HG03558 (cell line): ENCODE measurements at regions not wholly inside any gene's neighbourhood (a gene's known extent, or its start where the extent isn't known, plus 50 kb on each side); places are given as distances from the start of the nearest gene placed in this dataset.
"Not testable (repeated sequence)": the region's sequence is repeated elsewhere in the genome, so short reads cannot be mapped to it uniquely, and the experiment has no call there.

Experiments
- ATAC-seq: cut with Tn5 transposase; IDR thresholded peaks from one replicate; pipeline ENCODE4 v1.9.1; 2021; ENCODE audit warnings: moderate number of reproducible peaks; ENCODE audit not compliant: unreplicated experiment; ENCODE audit errors: extremely low read depth

DNA sequence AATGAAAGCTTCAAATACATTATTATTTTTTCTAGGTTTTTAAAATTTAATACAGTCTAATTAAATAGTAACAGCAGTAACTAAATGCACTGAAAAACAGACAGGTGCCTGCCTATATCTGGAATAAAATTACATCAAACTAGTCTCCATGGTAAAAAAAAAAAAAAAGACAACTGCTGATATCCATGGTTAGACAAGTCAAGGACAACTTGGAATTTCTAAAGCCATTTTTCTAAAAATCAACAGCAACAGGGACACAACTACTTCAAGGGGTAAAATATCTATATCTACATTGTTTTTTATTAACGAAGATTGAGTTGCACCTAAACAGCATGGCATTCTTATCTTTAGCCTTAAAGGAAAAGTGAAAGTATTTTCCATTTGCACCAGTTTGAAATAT is 74.7 kb upstream of the VPREB1 start:
- no peak for ATAC-seq

DNA sequence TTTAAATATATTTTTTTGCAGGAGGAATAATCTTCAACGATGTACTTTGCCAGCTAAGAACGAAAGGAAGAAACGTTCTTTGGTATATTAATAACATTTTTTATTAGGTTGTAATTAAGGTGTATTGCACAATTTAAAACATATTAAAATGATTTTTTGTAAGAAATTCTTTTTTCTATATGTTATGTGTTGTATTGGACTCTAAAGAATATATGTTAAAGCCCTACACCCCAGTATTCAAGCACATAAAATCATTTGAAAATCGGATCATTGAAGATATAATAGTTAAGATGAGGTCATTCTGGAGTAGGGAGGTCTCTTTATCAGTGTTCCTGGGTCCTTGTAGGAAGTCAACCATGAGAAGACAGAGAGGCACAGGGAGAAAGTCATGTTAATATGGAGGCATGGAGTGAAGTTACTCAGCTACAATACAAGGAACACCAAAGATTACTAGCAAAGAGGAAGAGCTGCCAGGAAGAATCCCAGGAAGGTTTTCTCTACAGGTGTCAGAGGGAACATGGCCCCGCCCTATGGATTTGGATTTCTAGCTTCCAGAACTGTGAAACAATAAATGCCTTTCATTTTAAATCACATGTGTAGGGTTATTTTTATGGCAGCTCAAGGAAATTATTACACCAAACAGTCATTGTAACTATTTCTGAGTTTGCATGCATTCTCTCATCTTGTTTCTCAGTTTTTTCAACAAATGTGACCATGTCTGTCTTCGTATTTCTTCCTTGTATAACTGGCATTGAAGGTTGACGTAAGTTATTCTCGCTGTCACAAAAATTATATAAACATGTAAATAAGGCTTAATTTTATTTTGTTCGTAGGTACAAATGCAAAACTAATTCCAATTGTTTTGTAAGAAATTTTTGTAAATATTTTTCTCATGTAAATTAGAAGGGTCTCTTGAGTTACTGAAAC is 75.4 kb upstream of the VPREB1 start:
- no peak for ATAC-seq

DNA sequence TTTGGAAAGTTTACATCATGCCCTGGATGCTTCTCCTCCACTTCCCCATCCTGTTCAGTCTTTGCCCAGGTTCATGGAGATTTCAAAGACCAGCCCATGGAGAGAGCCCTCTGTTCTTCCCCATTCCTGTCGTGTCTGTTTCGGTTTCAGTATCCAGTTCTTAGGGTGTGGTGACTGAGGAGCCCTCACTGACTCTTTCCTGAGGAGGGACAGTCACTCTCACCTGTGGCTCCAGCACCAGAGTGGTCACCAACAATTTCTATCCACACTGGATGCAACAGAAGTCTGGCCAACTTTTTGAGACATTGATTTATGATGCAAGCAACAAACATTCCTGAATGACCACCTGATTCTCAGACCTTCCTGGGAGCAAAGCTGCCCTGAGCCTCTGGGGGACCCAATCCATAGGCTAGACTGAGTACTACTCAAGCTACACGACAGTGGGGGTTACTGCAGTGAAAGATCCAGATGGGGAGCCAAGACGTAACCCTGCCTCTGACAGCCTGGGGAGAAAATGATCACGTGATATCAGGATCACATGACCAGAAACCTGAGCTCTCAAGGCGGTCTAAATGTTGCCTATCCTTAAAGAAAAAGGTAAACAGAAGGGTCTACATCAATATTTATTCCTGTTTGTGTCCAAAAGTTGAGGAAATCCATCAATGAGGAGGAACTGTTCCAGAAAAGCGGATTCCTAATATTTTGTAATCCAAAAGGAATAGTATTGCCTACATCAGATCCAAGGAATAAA is 76.2 kb upstream of the VPREB1 start:
- no peak for ATAC-seq

DNA sequence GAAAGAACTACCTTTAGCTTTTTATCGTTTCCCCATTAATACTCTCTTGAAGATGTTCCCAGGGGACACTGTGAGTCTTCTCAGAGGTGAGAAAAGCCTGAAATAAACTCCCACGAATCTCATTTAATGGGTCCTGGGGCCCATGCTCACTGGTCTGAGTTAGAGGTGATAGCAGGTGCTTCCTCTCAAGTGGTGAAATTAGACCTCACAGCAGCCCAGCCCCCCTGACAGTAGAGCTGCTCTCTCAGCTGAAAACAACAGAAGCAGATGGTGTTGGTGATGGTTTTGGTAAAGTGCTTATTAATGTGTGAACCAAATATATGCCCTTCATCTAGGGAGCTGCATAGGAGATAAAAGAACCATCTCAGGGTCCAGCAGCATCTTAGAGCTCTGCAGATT is 76.8 kb upstream of the VPREB1 start:
- no peak for ATAC-seq

DNA sequence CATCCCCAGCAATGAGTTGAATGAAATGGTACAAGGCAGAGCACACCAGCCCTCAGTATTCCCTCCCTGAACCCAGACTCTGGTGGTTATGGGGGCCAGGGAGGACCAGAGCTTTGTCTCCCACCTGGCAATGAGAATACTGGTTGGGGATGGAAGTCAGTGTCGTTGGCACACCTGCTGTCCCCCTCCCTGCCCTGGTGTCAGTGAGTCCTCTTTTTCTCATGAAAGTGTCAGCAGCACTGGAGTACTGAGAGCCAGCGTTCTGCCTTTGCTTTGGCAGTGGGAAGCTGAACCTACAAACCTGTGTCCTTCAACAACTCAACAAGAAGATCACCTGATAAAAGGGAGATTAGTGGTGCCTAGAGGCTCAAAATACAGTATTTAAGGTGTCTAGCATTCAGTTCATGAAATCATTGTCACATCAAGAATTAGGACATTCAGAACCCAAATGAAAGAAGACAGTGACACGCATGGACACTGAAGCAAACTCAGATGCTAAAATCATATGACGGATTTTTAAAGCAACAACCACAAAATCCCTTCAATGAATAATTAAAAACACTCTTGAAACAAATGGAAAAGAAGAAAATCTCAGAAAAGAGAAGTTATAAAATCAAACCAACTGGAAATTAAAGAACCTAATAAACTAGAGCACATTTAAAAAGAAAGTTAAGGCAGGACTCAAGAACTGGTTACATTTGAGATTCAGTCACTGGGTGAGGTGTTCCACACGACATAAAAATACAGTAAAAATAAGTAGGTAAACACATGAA is 77.5 kb upstream of the VPREB1 start:
- no peak for ATAC-seq

DNA sequence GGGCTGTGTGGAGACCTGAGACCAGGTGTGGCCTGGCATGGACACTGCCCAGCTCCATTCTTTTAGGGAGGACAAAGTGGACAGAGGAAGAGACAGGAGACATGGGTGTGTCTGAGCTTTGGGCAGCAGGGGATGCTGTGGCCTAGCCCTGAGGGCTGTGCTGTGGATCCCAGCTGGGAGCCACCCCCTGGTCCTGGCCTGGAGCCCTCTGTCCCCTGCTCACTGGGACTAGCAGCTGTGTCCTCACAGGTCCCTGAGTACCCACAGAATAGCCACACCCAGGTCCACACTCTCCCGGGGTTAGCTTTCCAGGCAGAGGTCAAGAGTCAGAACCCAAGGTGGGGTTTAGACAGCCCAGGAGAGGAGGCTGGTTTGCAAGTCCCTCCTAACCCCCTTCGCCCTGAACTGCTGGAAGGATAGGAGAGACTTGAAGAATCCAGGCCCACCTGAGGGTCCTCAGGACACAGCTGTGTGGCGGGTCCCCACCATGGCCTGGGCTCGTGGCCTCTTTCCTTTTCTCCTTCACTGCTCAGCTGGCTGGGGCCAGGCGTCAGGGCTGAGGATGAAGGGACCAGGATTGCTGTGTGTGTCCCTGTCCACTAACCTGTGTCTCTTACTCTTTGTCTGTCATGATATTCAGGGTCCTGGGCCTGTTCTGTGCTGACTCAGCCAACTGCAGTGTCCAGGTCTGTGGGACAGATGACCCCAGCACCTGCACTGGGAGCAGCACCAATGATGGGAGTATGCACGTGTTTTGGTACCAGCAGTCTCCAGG is 78.5 kb upstream of the VPREB1 start:
- ATAC-seq: no peak

DNA sequence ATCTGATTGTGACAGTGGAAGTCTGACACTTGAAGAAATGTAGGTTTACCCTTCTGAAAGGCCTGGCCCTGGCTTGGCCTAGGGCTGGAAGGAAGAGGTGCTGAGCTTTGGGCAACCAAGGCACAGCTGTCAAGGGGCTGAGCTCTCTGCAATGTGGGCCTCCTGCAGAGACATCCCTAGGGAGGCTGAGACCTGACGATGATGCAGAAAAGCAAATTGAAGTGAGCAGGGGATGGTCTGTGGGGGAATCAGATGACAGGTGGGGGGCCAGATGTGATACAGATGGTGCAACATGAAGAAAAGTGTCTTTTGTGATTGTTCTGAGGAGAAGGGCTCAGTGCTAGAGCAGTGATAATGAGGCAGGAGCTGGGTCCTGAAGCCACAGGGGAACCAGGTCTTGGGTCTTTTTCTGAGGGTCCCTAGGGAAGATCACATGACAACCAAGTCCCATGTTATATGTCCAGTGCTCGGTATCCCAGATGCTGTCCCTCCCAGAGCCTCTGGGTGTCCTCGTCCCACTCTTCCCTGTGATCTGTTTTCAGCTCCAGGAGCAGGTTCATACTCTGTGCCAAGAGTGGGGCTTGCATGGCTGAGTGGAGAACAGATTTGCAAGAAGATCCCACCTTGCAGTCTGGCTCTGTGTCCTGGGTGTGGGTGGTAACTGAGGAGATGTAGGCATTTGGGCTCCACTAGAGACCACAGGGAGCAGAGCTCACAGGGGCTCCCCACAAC is 79.9 kb upstream of the VPREB1 start:
- ATAC-seq: no peak

DNA sequence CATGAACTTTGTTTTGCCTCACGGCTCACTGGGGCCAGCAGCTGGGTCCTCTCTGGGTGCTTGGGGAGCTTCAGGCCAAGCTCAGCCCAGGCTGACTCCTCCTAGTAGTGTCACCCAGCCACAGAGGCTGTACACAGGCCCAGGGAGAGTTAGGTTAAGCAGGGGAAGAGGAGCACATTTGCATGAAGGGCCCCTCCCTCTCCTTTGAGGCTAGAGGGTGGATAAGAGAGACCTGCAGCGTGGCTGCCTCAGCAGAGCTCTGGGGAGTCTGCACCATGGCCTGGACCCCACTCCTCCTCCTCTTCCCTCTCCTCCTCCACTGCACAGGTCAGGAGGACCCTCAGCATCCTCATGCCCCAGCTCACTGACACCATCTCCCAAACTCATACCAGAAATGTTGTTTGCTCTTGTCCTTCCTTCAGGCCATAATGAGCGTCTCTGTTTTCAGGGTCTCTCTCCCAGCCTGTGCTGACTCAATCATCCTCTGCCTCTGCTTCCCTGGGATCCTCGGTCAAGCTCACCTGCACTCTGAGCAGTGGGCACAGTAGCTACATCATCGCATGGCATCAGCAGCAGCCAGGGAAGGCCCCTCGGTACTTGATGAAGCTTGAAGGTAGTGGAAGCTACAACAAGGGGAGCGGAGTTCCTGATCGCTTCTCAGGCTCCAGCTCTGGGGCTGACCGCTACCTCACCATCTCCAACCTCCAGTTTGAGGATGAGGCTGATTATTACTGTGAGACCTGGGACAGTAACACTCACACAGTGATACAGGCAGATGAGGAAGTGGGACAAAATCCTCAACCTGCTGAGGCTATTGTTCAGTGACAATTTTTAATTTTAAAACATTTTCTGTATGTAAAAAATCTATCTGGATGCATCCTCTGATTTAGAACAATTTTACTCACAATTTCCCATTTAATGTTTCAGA is 82.4 kb upstream of the VPREB1 start:
- no peak for ATAC-seq

DNA sequence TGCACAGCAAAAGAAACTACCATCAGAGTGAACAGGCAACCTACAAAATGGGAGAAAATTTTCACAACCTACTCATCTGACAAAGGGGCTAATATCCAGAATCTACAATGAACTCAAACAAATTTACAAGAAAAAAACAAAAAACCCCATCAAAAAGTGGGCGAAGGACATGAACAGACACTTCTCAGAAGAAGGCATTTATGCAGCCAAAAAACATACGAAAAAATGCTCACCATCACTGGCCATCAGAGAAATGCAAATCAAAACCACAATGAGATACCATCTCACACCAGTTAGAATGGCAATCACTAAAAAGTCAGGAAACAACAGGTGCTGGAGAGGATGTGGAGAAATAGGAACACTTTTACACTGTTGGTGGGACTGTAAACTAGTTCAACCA is 83.8 kb upstream of the VPREB1 start:
- not testable (repeated sequence) for ATAC-seq

DNA sequence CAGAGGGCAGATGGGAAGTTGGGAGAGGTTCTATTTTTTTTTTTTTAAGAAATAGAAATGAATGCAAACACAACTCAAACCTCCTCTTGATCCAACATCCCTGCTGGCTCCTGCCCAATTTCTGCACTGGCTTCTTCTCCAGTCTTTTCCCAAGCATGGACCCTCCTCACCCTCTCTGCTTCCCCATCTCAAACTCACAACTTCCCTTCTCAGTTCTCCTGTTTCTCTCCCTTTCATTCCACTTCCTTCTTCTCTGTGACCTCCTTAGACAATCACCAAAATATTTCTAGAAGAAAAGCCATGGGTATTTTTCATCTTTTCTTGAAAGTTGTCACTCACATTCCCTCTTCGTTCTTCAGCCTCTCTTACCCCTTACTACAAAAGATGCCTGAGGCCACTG is 85.2 kb upstream of the VPREB1 start:
- no peak for ATAC-seq

DNA sequence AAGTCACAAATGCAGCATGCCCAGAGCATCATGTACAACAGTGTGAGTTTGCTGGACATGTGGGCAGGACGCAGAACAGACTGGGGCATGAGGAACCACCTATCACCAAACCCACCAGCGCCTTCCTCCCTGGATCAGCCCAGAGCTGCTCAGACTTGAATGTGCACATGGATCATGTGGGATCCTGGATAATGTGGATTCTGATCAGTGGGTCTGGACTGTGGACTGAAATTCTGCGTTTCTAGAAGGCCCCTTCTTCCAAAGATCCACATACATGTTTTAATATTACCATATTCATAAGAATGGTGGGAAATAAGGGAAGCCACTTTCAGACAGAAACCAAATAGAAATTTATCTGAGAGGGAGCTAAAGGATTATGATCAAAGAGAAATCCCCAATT is 85.6 kb upstream of the VPREB1 start:
- ATAC-seq: no peak

DNA sequence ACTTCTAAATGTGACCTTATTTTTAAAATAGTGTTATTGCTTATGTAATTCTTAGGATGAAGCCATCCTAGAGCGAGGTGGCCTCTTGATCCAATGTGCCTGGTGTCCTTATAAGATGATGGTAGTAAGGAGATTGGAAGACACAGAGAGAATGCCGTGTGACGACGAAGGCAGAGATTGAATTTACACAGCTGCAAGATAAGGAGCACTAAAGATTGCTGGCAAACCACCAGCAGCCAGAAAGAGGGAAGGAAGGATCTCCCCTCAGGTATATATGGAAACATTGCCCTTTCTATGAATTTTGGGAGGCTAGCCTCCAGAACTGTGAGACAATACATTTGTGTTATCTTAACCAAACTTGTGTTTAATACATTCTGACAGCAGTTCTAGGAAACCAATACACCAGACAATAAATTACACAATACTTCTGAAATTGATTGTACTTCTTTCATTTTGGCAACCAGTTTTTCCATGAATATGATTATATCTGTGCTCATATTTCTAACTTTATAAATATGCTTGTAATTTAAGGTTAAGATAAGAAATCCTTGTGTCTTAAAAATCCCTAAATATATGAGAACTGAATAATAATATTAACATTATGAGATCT is 86.3 kb upstream of the VPREB1 start:
- no peak for ATAC-seq

DNA sequence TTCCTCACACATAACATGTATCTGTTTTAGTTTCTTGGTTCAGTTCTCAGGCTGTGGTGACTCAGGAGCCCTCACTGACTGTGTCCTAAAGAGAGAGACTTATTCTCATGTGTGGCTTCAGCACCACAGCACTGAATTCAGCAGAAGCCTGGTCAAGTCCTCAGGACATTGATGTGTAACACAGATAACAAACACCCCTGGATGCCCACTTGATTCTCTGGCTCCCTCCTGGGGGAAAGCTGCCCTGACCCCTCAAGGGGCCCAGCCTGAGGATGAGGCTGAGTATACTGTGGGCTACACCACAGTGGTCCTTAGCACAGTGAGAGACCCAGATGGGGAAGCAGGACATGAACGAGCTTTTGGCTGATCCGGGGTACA is 87.2 kb upstream of the VPREB1 start:
- no peak for ATAC-seq

DNA sequence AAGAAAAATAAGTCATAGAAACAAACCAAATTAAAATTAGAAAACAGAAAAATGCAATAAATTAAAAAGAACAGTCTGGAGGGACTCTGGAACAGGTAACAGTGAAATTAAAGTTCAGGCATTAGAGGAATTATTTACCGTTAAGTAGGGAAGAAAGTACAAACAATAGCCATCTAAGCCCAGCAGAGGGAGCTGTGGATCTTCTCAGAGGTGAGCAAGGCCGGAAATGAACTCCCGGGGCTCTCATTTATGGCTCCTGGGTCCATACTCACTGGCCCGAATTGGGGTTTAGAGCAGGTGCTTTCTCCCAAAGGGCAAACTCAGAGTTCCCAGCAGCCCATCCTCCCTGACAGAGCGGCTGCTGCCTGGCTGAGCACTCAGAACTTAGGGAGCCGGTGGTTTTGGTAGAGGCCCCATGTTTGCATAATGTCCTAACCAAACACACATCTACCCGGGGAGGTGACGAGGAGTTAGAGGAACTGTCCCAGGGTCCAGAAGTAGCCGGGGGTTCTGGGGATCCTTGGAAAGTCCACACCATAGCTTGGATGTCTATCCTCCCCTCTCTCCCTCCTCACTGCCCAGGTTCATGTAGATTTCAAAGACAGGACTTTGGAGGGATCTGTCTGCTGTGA is 87.8 kb upstream of the VPREB1 start:
- no peak for ATAC-seq

DNA sequence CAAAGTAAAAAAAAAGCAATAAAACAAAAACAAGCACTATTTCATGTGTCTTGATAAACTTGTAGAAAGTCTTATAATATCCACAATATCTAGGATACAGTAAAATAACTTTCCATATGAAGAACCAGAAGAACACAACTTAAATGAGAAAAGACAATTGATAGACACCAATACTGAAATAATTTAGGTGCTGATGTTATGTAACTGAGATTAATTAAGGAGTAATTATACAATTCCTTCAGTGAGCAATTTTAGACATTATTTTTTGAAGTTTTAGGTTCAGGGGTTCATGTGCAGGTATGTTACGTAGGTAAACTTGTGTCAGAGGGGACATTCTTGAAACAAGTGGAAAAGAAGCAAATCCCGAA is 88.3 kb upstream of the VPREB1 start:
- no peak for ATAC-seq

DNA sequence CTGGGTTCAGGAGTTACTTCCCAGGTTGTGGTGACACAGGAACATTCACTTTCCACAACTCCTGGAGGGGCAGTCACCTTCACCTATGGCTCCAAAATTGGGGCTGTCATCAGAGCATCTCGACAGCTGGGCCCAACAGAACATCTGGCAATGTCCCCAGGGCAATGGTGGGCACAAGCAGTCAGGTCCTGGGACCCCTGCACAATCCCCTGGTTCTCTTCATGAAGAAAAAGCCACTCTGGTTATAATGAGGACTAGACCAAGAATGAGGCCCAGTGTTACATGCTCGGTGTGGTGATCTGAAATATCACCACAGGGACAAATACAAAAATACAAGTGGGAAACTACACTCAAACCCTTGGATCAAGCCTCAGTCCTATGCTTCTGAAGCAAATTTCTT is 89.0 kb upstream of the VPREB1 start:
- ATAC-seq: no peak

DNA sequence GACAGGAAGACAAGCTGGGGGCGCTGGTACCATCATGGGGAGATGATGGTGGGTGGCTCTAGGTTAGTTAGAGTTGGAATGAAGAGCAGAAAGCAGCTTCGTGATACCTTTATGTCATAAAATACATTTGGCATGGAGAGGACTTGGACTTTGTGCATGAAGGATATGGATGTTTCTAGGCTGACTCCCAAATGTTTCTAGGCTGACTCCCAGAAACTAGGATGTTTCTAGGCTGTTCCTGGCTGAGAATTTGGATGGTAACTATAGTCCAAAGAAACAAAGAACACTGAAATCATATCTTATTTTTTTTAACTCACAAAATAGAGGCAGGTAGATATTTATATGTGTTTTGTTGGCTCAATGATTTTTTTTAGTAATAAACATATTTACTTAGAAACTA is 89.4 kb upstream of the VPREB1 start:
- ATAC-seq: no peak

DNA sequence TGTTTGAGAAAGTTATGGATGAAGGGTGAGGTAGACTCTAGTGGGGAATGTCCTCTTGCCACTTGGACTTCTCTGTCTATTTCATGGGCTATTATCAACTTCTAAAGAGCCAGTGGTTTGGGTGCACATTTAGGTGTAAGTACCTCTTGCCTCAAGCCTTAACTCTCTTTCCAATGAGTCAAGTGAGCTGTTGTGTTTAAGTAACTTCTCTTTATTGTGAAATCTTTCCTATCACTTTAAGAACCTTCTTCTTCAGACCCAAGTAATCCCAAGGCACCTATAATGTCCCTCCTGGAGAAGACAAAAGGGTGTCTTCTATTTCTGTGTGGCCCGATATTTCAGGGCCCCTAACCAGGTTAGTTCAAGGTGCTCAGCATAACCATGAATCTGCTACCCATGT is 90.5 kb upstream of the VPREB1 start:
- ATAC-seq: no peak
